GM21717 (cell line): ENCODE measurements at regions not wholly inside any gene's neighbourhood (a gene's known extent, or its start where the extent isn't known, plus 50 kb on each side); places are given as distances from the start of the nearest gene placed in this dataset.
"Not testable (repeated sequence)": the region's sequence is repeated elsewhere in the genome, so short reads cannot be mapped to it uniquely, and the experiment has no call there.

Experiments
- ATAC-seq: cut with Tn5 transposase; IDR thresholded peaks from one replicate; pipeline ENCODE4 v1.9.1; 2021; ENCODE audit warnings: mild to moderate bottlenecking, moderate library complexity; ENCODE audit not compliant: unreplicated experiment

DNA sequence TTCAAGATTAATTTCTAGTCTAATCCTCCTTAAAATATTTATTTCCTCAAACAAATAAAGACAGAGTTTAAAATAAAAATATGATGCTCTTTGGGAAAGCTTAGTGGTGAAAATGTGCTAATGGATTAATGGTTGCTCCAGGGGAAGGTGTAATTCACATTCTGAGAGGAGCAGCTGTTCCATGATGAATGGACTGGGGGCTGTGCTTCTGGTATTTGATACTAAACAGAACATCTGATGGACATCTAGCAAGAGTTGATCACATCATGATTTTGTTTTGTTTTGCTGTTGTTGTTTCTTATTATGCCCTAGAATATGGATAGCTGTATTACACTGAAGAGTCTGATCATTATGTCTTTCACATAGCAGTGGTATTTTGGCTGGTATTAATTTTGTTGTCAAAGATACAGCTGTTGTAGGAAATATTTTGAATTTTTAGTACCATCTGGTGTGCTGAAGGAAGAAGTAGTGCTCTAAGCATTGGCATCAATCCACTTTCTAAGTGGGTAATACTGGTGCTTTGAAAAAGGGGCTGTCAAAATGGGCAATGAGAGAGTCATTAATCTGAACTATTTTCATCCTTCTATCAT is 296.4 kb downstream of the ADAMTS20 start:
- ATAC-seq: no peak

DNA sequence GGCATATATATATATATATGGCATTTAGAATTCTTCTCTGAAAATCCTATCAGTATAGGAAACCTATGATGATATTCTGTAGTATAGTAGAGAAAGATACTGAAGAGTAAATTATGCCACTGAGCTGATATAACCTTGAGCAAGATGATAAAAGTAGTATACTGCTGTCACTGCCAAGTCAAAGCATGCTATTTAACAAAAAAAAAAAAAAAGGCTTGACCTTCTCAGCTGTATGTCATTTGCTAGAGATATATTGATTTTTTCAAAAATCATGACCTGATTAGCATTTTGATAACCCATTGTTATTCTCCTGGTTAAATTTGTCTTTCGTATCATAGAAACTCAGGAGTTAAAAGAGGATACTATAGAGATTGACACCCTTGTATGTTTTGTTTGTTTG is 299.4 kb downstream of the ADAMTS20 start:
- ATAC-seq: no peak

DNA sequence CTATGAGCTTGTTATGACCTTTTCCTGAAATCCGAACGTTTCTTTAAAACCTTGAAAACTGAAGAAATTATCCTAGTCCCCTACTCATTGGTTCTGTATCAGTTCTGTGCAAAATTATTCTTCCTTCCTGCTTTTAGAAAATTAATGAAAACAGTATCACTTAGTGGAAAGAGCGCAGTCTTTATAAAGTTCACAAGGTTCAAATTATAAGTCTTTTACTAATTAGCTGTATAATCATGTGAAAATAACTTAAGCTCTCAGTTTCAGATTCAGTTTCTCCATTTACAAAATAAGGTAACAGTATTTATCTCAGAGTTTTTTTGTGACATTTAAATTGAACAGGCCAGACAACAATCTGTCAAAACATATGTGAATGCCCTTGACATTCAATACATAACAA is 306.1 kb downstream of the ADAMTS20 start:
- no peak for ATAC-seq

DNA sequence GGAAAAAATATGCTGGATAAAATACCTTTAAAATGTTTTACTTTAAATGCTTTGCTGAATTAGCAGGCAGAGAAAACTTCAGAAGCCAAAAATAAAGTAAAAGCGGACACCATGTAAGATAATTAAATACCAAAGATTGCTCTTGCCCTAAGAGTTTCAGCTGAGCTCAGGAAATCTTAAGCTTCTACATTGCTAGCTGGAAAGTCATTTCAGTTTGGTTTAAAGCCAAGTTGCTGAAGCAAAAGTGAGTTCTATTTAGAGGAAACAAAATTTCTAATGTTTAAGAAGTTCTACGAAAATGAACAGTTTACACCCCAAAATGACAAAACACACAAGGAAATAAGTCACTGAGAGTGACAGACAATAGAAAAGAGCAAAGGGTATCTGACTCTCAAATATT is 310.0 kb downstream of the ADAMTS20 start:
- no peak for ATAC-seq

DNA sequence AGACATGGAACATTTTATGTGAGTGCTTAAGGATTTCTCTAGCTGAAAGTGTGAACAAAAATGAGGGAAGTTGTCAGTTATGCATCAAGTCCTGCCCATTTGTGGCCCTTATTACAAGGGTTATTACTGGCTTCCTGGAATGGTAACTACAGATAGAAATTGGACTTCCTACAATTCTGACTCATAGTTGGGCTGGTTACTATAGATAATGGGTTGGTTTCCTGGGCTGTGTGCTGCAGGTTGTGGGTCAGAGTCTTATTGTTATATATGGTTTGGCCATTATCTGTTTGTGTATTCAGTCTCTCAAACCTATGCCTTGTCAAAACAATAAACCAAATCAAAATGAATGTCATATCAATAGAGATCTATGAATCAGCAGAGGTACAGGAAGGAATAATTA is 313.7 kb downstream of the ADAMTS20 start:
- no peak for ATAC-seq

DNA sequence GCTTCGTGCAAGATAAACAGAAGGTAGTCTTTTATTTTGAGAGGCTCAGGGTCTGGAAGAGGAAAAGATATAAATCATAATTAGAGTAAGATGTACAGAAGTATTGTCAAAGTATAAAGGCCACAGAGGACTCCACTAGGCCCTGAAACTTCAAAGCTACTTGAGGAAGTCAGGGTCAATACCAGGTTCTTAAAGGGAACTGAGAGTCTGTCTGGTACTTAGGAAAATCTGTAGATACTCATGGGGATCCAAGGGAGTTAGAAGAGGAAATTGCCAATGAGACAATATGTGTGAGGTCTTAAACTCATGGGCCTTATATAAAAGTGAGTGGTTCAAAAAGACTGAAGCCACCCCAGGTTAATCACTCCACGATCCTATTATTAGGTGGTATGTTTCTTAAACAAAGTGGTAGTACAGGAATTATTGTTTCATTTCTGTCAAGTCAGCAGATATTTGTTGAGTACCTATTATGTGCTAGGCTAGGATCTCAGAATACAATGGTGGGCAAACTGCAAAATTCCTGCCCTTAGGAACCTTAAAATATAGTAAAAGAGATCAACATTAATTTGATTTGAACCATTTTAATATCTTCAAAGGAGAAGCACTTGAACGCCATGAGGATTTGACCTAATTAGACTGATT is 314.6 kb downstream of the ADAMTS20 start:
- ATAC-seq: no peak

DNA sequence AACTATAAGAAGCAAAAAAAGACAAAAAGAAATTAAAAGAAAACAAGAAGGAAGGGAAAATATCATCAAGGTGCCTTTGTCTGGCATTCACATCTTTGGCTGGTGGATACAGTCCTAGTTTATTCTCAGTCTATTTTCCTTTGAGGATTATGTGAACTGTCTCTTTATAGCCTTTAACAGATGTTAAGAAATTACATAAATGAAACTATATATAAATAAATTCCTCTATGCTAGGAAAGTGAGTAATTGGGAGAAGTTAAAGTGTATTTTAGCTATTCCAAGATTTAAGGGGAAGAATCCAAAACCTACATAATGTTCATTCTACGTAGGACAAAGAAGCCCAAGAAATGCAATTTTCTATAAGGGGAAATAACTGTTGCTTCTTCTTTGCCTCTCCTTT is 316.3 kb downstream of the ADAMTS20 start:
- ATAC-seq: no peak

DNA sequence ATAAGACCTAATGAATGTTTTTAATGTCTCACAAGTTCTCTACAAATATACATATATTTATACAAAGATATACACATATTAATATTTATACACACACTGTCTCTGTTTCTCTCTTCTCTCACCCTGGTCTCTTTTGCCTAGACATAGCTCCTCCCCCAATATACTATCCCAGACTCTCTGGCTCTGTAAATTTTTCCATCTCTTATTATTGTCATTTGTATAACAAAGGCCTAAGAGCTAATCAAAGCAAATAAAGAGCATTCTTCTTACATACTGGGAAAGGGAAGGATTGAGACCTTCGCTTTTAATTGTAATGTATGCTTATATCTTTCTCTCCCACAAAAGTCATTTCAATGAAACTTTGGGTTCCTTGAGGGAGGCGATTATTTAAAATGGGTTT is 318.1 kb downstream of the ADAMTS20 start:
- no peak for ATAC-seq

DNA sequence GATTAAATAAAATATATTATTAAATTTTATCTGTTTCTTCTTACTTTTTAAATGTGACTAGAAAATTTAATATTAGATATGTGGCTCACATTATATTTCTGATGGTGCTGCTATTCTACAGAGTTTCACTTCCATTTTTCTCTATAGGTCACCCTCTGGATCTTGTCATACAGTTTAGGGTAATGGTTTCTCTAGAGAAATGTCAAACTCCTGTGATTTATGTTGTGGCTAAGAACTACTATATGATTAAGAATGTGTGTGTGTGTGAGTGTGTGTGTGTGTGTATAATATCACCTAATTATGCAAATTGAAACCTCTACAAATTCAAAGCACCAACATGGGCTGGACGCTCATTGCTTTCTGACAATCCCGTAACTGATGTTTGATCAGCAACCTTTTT is 325.9 kb downstream of the ADAMTS20 start:
- ATAC-seq: no peak

DNA sequence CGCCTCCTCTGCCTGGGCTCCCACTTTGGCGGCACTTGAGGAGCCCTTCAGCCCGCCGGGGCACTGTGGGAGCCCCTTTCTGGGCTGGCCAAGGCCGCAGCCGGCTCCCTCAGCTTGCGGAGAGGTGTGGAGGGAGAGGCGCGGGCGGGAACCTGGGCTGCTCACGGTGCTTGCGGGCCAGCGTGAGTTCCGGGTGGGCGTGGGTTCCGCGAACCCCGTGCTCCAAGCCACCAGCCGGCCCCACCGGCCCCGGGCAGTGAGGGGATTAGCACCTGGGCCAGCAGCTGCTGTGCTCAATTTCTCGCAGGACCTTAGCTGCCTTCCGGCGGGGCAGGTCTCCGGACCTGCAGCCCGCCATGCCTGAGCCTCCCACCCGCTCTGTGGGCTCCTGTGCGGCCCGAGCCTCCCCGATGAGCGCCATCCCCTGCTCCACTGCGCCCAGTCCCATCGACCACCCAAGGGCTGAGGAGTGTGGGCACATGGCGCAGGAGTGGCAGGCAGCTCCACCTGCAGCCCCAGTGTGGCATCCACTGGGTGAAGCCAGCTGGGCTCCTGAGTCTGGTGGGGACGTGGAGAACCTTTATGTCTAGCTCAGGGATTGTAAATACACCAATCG is 327.7 kb downstream of the ADAMTS20 start:
- ATAC-seq: not testable (repeated sequence)

DNA sequence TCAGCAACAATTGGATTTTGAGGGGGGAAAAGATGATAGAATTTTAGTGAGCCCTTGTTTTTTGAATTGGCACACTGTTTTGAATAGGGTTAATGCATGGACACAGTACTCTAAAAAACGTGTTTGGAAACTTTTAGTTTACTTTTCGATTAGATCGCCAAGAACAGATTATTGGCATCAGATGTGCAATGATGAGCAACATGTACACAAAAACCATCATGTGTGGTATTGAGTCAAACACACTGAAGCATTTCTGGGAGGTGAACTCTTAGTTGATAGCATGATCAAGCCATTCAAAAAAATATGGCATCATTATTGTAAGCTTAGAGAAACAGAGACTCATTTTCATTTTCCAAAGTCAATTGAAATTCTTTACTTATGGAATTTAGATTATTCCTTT is 329.2 kb downstream of the ADAMTS20 start:
- ATAC-seq: no peak

DNA sequence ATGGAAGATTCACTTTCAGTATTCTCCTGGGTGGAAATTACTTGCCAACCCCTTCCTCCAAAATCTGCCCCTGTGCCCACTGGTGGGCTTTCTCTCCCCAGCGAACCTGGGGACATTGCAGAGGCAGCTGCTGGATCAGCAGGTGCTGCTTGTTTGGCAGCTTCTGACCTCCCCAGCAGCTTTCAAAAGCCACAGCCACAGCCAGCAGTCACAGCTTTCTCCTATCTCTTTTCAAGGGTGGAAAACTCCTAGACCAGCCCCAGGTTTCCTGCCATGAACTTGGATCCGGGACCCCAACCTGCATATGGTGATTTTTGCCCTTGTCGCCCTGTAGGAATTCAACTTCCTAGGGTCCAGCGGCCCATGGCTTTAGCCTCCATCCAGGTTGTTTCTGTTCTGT is 330.8 kb downstream of the ADAMTS20 start:
- no peak for ATAC-seq

DNA sequence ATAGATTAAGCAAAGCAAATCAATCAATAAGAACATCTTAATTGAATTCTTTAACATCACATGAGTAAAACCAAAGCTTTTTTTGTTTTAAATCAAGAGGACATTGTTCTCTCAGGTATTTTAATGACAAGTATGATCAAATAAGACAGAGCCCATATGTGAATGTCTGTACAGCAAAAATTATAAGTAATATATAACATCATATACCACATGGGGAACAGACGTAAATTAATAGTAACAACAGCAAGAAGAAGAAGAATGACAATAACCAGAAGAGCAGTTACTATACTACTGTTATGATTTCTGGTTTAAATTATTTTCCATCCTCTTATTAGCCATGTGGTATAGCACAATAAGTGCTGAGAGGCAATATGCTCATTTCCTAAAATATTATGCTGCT is 335.5 kb downstream of the ADAMTS20 start:
- no peak for ATAC-seq

DNA sequence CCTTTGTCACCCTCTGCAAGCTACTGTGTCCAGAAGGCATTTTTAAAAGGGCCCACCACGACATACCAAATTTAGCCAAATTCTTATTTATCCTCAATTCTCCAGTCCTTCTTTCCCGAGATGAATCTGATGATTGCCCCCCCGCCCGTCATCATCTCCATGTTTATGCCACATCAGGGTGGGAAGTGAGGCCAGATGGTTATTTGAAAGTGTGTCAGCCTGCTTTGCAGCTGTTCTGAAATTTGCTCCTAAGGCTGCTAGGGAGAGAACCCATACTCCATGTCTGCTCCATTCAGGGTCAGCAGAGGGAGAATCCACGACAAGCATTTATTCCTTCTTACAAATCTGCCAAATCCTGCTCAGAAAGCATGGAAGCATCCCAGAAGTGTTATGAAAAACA is 337.8 kb downstream of the ADAMTS20 start:
- no peak for ATAC-seq

DNA sequence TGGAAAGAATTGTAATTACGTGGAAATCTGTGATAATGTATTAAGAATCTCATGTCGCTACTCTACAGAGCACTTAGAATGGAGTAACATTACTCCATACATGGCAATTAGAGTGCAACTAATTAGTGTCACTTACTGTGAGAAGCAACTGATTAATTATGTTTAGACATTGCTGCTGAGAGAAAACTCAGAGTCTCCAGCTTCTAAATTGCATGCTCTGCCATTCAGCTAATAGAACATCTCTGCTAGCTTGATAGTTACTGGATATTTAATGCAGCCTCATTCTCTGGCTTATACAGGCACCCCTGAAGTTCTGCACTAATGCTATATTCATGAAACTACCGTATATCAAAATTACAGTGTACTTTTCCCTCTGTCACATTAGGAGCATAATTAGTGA is 338.4 kb downstream of the ADAMTS20 start:
- no peak for ATAC-seq

DNA sequence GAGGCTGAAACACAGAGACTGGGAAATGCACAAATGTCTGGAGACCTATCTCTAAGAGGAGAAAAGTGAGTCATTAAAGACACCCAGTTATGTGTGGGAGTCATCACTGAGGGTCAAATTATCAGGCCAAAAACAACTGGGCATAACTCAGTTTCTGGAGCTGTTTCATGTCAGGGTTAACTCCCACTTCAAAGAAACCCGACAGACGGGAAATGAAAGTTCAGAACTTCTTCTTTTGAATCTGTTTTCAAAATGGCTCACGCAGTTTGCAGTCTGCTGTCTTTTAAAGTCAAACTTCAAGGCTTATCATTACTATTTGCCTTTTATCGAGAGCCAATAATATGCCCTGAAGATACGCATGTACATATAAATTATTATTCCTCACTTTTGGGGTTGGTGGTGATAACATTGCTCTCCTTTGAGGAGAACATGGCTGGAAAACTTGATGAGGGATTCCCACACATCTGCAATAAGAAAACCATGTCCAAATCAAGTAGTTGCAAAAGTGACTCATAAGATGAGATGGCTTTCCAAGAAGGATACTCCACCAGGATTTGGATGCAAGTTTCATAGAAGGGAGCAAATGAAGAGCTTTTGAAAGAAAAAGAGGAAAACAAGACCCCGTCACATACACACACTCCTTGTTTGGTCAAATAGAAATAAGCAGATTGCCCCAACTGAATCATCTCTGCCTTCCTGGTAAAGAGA is 341.4 kb downstream of the ADAMTS20 start:
- peak; percentile 98 for ATAC-seq

DNA sequence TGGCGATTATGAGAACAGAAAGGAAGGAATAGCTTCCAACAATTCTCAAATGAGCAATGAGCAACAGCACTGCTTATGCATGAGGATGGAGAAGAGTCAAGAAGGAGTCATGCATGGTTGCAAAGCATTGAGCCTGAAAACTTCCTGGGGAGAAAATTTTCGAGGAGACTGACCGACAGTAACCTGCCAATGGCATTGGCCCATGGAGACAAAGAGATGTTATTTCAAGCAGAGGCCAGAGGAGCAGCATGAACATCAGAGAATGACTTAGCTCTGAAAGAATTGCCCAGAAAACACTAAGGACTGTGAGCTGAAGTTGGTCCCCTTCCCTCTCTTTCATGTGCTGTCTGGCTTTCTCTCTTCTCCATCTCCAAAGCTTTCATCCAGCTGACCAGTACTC is 343.4 kb downstream of the ADAMTS20 start:
- ATAC-seq: no peak

DNA sequence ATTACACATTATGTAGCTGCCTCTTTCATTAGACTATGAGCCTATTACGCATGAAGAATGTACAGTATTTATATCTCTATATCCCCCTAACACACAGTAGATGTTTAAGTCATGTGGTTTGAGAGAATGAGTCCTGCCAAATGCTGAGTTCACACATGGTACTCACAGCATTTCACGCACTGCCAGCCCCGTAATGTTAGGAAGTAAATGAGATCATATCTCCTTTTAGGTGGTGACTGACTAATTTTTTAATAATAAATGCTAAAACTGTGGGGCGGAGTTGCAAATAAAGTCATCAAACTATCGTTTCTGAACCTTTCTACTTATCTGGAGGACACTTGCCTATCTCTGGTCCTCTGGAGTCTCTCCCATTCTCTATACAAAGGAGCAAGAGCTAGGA is 343.8 kb downstream of the ADAMTS20 start:
- ATAC-seq: no peak

DNA sequence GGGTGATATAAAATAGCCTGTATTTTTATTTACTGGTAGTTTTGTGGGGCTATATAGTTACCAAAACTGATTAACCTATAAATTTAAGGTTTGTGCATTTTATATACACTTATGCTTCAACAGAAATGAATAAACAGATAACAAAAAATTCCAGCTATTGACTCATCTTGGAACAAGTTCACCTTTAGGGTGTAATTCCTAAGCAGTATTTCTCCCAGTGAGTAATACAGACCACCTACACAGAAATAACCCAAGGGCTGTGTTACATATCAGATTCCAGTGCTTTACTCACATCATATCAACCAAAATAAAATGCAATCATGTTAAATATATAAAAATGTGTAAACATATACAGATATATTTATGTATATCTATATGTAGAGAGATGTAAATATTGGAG is 345.6 kb downstream of the ADAMTS20 start:
- no peak for ATAC-seq

DNA sequence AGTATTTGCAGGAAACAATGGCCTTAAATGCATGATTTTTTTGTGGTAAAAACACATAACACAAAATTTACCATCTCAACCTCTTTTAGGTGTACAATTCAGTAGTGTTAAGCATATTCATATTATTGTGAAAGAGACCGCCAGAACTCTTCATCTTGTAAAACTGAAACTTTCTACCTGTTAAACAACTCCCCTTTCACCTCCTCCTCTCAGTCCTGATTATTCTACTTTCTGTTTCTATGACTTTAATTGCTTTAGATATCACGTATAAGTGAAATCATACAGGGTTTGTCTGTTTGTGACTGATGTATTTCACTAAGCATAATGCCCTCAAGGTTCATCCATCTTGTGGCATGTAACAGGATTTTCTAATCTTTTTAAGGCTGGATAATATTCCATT is 353.4 kb downstream of the ADAMTS20 start:
- ATAC-seq: no peak

DNA sequence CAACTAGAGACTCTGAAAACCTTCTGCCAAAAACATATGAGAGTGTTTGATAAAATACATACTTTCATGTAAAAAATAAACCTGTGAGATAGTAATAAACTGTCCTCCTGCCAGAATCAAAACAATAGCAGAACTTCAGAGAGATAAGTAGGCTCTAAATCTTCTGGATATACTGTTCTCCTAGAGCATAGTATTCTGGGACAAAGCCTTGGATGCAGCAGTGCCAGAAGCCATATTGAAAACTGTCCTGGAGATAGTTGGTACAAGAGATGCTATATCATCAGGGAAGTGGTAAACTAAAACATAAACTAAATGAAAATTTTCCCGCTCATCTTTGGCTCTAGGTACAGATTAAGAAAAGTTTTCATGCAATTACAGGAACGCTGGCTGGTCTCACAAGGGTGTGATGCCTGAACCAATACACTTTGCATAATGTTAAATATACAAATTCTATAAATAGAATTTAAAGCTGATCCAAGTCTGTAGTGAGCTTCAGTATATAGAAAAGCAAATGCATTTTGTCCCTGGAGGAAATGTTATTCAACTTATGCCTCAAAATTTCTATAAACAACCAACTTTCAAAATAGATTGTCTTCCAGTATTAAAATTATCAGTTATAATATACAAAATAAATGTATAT is 355.6 kb downstream of the ADAMTS20 start:
- ATAC-seq: no peak

DNA sequence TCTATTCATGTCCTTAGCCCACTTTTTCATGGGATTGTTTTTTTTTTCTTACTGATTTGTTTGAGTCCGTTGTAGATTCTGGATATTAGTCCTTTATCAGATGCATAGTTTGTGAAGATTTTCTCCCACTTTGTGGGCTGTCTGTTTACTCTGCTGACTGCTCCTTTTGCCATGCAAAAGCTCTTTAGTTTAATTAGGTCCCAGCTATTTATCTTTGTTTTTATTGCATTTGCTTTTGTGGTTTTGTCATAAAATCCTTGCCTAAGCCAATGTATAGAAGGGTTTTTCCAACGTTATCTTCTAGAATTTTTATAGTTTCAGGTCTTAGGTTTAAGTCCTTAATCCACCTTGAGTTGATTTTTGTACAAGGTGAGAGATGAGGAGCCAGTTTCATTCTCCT is 358.9 kb downstream of the ADAMTS20 start:
- not testable (repeated sequence) for ATAC-seq
